HEK293 (cell line): ENCODE measurements at regions not wholly inside any gene's neighbourhood (a gene's known extent, or its start where the extent isn't known, plus 50 kb on each side); places are given as distances from the start of the nearest gene placed in this dataset.
A peak's percentile ranks its signal among the peaks of the same experiment; 100 is the strongest.

Experiments used
- CTCF ChIA-PET: fragments of 350-600 bp; formaldehyde crosslinking; extraction: SDS; loops from one replicate; lab custom pipeline; 2021; ENCODE audit warnings: antibody characterized with exemption; lab: Yijun Ruan, JAX
- POLR2A ChIA-PET: fragments of 300-600 bp; formaldehyde crosslinking; extraction: SDS; loops from one replicate; lab custom pipeline; 2020; ENCODE audit warnings: antibody characterized with exemption, inconsistent platforms; lab: Yijun Ruan, JAX
- H3K27ac ChIP-seq: fragments of 200-500 bp; sonication (Bioruptor generic); 2 replicates; pipeline ENCODE4 v1.5.1; 2014; ENCODE audit warnings: low read depth, low read length, control low read depth, inconsistent platforms; ENCODE audit errors: extremely low read depth
- H3K36me3 ChIP-seq, 2 experiments: fragments of 200-500 bp in 1 of 2; sonication (Bioruptor generic) in 1 of 2; 1 replicate in 1 of 2; 2 replicates in 1 of 2; pipeline ENCODE4 v1.5.1; 2014 to 2017; ENCODE audit warnings: inconsistent platforms in 2 of 2, low read length in 2 of 2; ENCODE audit not compliant: control insufficient read depth in 2 of 2, insufficient read depth in 1 of 2
- H3K4me1 ChIP-seq: fragments of 200-500 bp; sonication (Bioruptor generic); 2 replicates; pipeline ENCODE4 v1.5.1; 2014; ENCODE audit warnings: mild to moderate bottlenecking, low read length, inconsistent platforms; ENCODE audit not compliant: control insufficient read depth, insufficient read depth
- H3K4me3 ChIP-seq: 2 replicates; pipeline ENCODE4 v1.5.1; 2011; ENCODE audit warnings: low read depth, mild to moderate bottlenecking, control low read depth, low read length, moderate library complexity
- H3K9me3 ChIP-seq: fragments of 200-500 bp; sonication (Bioruptor generic); 2 replicates; pipeline ENCODE4 v1.5.1; 2014; ENCODE audit warnings: low read depth, low read length, inconsistent platforms; ENCODE audit not compliant: control insufficient read depth, insufficient read depth
- BCL6B ChIP-seq: fragments of 450-650 bp; formaldehyde crosslinking; IDR thresholded peaks from 2 replicates; pipeline ENCODE4 v1.5.1; 2017; ENCODE audit warnings: missing biosample characterization, missing genetic modification characterization
- CTCF ChIP-seq: fragments of 450-650 bp; formaldehyde crosslinking; IDR thresholded peaks from 2 replicates; pipeline ENCODE4 v1.5.1; 2016; ENCODE audit warnings: missing biosample characterization, missing genetic modification characterization
- EGR2 ChIP-seq: fragments of 450-650 bp; formaldehyde crosslinking; IDR thresholded peaks from 2 replicates; pipeline ENCODE4 v1.5.1; 2016; ENCODE audit warnings: low read depth, missing biosample characterization, missing genetic modification characterization
- HOXC10 ChIP-seq: sonication (generic); formaldehyde crosslinking; IDR thresholded peaks from 2 replicates; pipeline ENCODE4 v1.8.1; 2023; ENCODE audit warnings: mild to moderate bottlenecking, missing genetic modification reagents
- HOXD13 ChIP-seq: sonication (generic); formaldehyde crosslinking; IDR thresholded peaks from 2 replicates; pipeline ENCODE4 v1.8.0; 2022; ENCODE audit warnings: missing genetic modification reagents, borderline replicate concordance
- KLF7 ChIP-seq: fragments of 450-650 bp; formaldehyde crosslinking; IDR thresholded peaks from 2 replicates; pipeline ENCODE4 v1.5.1; 2016; ENCODE audit warnings: missing biosample characterization, missing genetic modification characterization, borderline replicate concordance
- SCRT2 ChIP-seq: fragments of 450-650 bp; formaldehyde crosslinking; IDR thresholded peaks from 2 replicates; pipeline ENCODE4 v1.5.1; 2016; ENCODE audit warnings: missing biosample characterization, missing genetic modification characterization
- SETDB1 ChIP-seq: IDR thresholded peaks from one replicate; pipeline ENCODE4 v1.6.1; 2017; ENCODE audit warnings: mild to moderate bottlenecking, low read length, moderate library complexity, mixed read lengths; ENCODE audit not compliant: insufficient read length
- YY2 ChIP-seq: fragments of 450-650 bp; formaldehyde crosslinking; IDR thresholded peaks from 2 replicates; pipeline ENCODE4 v1.5.1; 2016; ENCODE audit warnings: missing biosample characterization, missing genetic modification characterization
- ZBTB20 ChIP-seq: fragments of 450-650 bp; formaldehyde crosslinking; IDR thresholded peaks from 2 replicates; pipeline ENCODE4 v1.5.1; 2016; ENCODE audit warnings: missing biosample characterization, missing genetic modification characterization
- ZFHX2 ChIP-seq: fragments of 450-650 bp; formaldehyde crosslinking; conservative IDR thresholded peaks from 2 replicates; pipeline ENCODE4 v1.5.1; 2016; ENCODE audit warnings: missing biosample characterization, missing genetic modification characterization
- ZNF174 ChIP-seq: fragments of 450-650 bp; formaldehyde crosslinking; IDR thresholded peaks from 2 replicates; pipeline ENCODE4 v1.5.0; 2017; ENCODE audit warnings: missing biosample characterization, mild to moderate bottlenecking, missing genetic modification characterization
- ZNF184 ChIP-seq: fragments of 450-650 bp; IDR thresholded peaks from 2 replicates; pipeline ENCODE4 v1.5.1; 2018; ENCODE audit warnings: missing biosample characterization, mild to moderate bottlenecking, missing genetic modification characterization
- ZNF239 ChIP-seq: fragments of 450-650 bp; formaldehyde crosslinking; IDR thresholded peaks from 2 replicates; pipeline ENCODE4 v1.5.1; 2016; ENCODE audit warnings: missing biosample characterization, missing genetic modification characterization
- ZNF335 ChIP-seq: fragments of 450-650 bp; formaldehyde crosslinking; conservative IDR thresholded peaks from 2 replicates; pipeline ENCODE4 v1.5.1; 2016; ENCODE audit warnings: missing biosample characterization, missing genetic modification characterization
- ZNF510 ChIP-seq: fragments of 450-650 bp; formaldehyde crosslinking; IDR thresholded peaks from 2 replicates; pipeline ENCODE4 v1.5.1; 2018; ENCODE audit warnings: mild to moderate bottlenecking, missing genetic modification characterization, missing biosample characterization; ENCODE audit not compliant: insufficient replicate concordance
- ZNF600 ChIP-seq: fragments of 450-650 bp; formaldehyde crosslinking; IDR thresholded peaks from 2 replicates; pipeline ENCODE4 v1.5.1; 2016; ENCODE audit warnings: missing biosample characterization, missing genetic modification characterization
- ZNF621 ChIP-seq: fragments of 450-650 bp; formaldehyde crosslinking; IDR thresholded peaks from 2 replicates; pipeline ENCODE4 v1.5.1; 2017; ENCODE audit warnings: missing biosample characterization, missing genetic modification characterization
- TF ChIP-seq, protein P1 (sequence below): fragments of 450-650 bp; formaldehyde crosslinking; IDR thresholded peaks from 2 replicates; pipeline ENCODE4 v1.5.1; 2016; ENCODE audit warnings: missing biosample characterization, missing genetic modification characterization
- TF ChIP-seq, protein P2 (sequence below): fragments of 450-650 bp; formaldehyde crosslinking; IDR thresholded peaks from 2 replicates; pipeline ENCODE4 v1.5.1; 2016; ENCODE audit warnings: missing biosample characterization, missing genetic modification characterization

DNA sequence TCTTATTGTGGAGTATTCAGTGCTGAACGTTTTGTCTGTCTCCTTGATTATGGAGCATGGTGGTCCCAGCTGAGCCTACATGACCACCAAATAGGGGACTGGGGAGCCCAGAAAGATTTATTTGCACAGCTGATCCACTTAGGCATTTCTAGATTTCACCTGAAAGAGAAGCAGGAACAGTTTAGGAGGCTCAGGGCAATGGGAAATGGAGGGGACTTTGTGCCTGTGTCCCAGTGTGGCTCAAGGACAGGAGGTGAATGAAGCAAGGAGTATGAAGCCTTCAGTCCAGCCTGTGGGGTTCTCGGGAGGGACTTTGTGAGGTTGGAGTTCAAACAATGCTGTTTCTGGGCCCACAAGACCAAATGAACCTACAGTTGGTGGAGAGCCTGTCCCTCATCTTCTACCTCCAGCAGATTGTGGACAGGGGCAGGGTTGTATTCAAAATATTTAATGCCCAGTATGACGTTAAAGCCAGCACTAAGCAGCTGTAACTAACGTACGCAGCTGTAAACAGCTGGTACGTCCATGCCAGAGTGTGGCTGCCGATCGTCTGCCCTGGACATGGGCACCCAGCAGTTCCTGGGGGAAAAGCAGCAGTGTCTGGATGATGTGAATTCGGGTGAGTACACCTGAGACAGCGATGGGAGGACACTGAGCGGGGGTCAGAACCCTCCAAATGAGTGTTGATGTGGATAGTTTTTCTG lies 164.9 kb upstream of the RAB4A start:
- CTCF ChIA-PET = interaction anchor here (0.6 kb wide), 1 partner anchor 100 kb away, joined by 4 read pairs; no protein-coding TSS in a partner anchor
- H3K27ac ChIP-seq = no peak overlapping the region
- no peaks in the 10 kb centered on the region for H3K36me3 ChIP-seq
- no peaks in the 10 kb centered on the region for H3K9me3 ChIP-seq
- no peaks in the 10 kb centered on the region for H3K4me1 ChIP-seq
- POLR2A ChIA-PET = no interaction called here
- H3K4me3 ChIP-seq = no peak overlapping the region
- TF ChIP-seq, protein P1, sequence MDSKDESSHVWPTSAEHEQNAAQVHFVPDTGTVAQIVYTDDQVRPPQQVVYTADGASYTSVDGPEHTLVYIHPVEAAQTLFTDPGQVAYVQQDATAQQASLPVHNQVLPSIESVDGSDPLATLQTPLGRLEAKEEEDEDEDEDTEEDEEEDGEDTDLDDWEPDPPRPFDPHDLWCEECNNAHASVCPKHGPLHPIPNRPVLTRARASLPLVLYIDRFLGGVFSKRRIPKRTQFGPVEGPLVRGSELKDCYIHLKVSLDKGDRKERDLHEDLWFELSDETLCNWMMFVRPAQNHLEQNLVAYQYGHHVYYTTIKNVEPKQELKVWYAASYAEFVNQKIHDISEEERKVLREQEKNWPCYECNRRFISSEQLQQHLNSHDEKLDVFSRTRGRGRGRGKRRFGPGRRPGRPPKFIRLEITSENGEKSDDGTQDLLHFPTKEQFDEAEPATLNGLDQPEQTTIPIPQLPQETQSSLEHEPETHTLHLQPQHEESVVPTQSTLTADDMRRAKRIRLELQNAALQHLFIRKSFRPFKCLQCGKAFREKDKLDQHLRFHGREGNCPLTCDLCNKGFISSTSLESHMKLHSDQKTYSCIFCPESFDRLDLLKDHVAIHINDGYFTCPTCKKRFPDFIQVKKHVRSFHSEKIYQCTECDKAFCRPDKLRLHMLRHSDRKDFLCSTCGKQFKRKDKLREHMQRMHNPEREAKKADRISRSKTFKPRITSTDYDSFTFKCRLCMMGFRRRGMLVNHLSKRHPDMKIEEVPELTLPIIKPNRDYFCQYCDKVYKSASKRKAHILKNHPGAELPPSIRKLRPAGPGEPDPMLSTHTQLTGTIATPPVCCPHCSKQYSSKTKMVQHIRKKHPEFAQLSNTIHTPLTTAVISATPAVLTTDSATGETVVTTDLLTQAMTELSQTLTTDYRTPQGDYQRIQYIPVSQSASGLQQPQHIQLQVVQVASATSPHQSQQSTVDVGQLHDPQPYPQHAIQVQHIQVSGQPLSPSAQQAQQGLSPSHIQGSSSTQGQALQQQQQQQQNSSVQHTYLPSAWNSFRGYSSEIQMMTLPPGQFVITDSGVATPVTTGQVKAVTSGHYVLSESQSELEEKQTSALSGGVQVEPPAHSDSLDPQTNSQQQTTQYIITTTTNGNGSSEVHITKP = no peak
- TF ChIP-seq ZNF621 (tag by site-specific recombination) (no peak), ZNF600 (tag by site-specific recombination) (no peak), YY2 (tag by site-specific recombination) (no peak), KLF7 (tag by site-specific recombination) (no peak), ZNF239 (tag by site-specific recombination) (no peak)
- TF ChIP-seq, protein P2, sequence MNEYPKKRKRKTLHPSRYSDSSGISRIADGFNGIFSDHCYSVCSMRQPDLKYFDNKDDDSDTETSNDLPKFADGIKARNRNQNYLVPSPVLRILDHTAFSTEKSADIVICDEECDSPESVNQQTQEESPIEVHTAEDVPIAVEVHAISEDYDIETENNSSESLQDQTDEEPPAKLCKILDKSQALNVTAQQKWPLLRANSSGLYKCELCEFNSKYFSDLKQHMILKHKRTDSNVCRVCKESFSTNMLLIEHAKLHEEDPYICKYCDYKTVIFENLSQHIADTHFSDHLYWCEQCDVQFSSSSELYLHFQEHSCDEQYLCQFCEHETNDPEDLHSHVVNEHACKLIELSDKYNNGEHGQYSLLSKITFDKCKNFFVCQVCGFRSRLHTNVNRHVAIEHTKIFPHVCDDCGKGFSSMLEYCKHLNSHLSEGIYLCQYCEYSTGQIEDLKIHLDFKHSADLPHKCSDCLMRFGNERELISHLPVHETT (tag by site-specific recombination) = no peak

- ChIA-PET POLR2A (no interaction called here), CTCF (no interaction called here)
- Histone ChIP-seq H3K4me1 (no peaks in the 10 kb centered on the region; the same call in 1 of the 2 replicates), H3K27ac (no peak overlapping the region), H3K9me3 (no peaks in the 10 kb centered on the region), H3K4me3 (no peak overlapping the region), H3K36me3 (no peaks in the 10 kb centered on the region)
- TF ChIP-seq HOXC10 (CRISPR knock-in tag) (no peak), EGR2 (tag by site-specific recombination) (0 out of 2 replicates have a peak, but pooled peaks have one; percentile 31)
Observed at GRCh38 chr1:229106526-229107125, 164.3 kb upstream of the RAB4A start.

GRCh38 chr1:229107304-229107815 lies 163.6 kb upstream of the RAB4A start:
- H3K4me1 ChIP-seq = peaks cover 4% of the 10 kb centered on the region
- H3K9me3 ChIP-seq = no peaks in the 10 kb centered on the region
- TF ChIP-seq ZFHX2 (no peak), SCRT2 (no peak), SETDB1 (no peak), CTCF (tag by site-specific recombination) (no peak), ZNF335 (no peak), BCL6B (tag by site-specific recombination) (no peak), ZBTB20 (tag by site-specific recombination) (no peak), ZNF184 (no peak), ZNF510 (tag by site-specific recombination) (no peak), ZNF174 (tag by site-specific recombination) (no peak), HOXD13 (no peak)
- TF ChIP-seq, all 188 proteins: peak for 0
- Histone ChIP-seq H3K4me3 (no peak overlapping the region), H3K36me3 (no peaks in the 10 kb centered on the region), H3K27ac (no peak overlapping the region)
- ChIA-PET POLR2A (no interaction called here), CTCF (no interaction called here)
